ENCODE measurements at regions not wholly inside any gene's neighbourhood (a gene's known extent, or its start where the extent isn't known, plus 50 kb on each side); places are given as distances from the start of the nearest gene placed in this dataset.
"Not testable (repeated sequence)": the region's sequence is repeated elsewhere in the genome, so short reads cannot be mapped to it uniquely, and the experiment has no call there.

GRCh38 chr12:73629171-73629570 lies 908.5 kb upstream of the ATXN7L3B start:
- WGBS, 5 donors, result 70 to 83% (median 70%) methylated on average over 5 of the region's 5 CpGs
- TF ChIP-seq CTCF (IDR thresholded peaks at IDR 0.05 in 8 of 11, conservative IDR thresholded peaks at IDR 0.05 in 3 of 11) (no peak), POLR2AphosphoS5 (IDR thresholded peaks at IDR 0.05) (no peak), POLR2A (IDR thresholded peaks at IDR 0.05) (no peak)
- Histone ChIP-seq H3K9me3 (no peaks in the 10 kb centered on the region), H3K27me3 (replicated peaks in 1 of 7) (no peaks in the 10 kb centered on the region), H3K4me1 (no peaks in the 10 kb centered on the region), H3K27ac (no peak overlapping the region), H3K4me3 (no peak overlapping the region), H3K36me3 (no peaks in the 10 kb centered on the region)
- intact Hi-C loops (cut with DNase I; ENCODE audit: low total_unique reads), result no loop called here
- DNase-seq, result no peak

- Histone ChIP-seq H3K27me3 (replicated peaks in 1 of 7) (no peaks in the 10 kb centered on the region), H3K9me3 (no peaks in the 10 kb centered on the region), H3K36me3 (no peaks in the 10 kb centered on the region), H3K27ac (no peak overlapping the region), H3K4me3 (no peak overlapping the region), H3K4me1 (no peaks in the 10 kb centered on the region)
- 32 to 44% (median 37%) methylated on average over 4 of the region's 4 CpGs for WGBS, 5 donors
- intact Hi-C loops (cut with DNase I; ENCODE audit: low total_unique reads), result no loop called here
- no peak for DNase-seq
- TF ChIP-seq POLR2AphosphoS5 (IDR thresholded peaks at IDR 0.05), result no peak
Observed at GRCh38 chr12:73629893-73630831, 907.5 kb upstream of the ATXN7L3B start.

GRCh38 chr12:73632191-73632590 lies 905.4 kb upstream of the ATXN7L3B start:
- Histone ChIP-seq H3K27ac (no peak overlapping the region), H3K4me1 (no peaks in the 10 kb centered on the region), H3K36me3 (no peaks in the 10 kb centered on the region), H3K27me3 (replicated peaks in 1 of 7) (no peaks in the 10 kb centered on the region), H3K9me3 (no peaks in the 10 kb centered on the region), H3K4me3 (no peak overlapping the region)
- no peak for DNase-seq
- intact Hi-C loops (cut with DNase I; ENCODE audit: low total_unique reads), result no loop called here
- TF ChIP-seq POLR2A (IDR thresholded peaks at IDR 0.05) (no peak), CTCF (IDR thresholded peaks at IDR 0.05 in 8 of 11, conservative IDR thresholded peaks at IDR 0.05 in 3 of 11) (no peak), POLR2AphosphoS5 (IDR thresholded peaks at IDR 0.05) (no peak)

- TF ChIP-seq CTCF (IDR thresholded peaks at IDR 0.05 in 8 of 11, conservative IDR thresholded peaks at IDR 0.05 in 3 of 11), result no peak
- TF ChIP-seq POLR2AphosphoS5 (IDR thresholded peaks at IDR 0.05), result no peak
- no peak for TF ChIP-seq POLR2A (IDR thresholded peaks at IDR 0.05)
- WGBS, 5 donors, result 60 to 75% (median 69%) methylated on average over 4 of the region's 4 CpGs
- intact Hi-C loops (cut with DNase I; ENCODE audit: low total_unique reads), result no loop called here
Observed at GRCh38 chr12:73632661-73633060, 905.0 kb upstream of the ATXN7L3B start.

GRCh38 chr12:73639397-73639796 lies 898.2 kb upstream of the ATXN7L3B start:
- H3K4me3 ChIP-seq; H3K27ac ChIP-seq; H3K27me3 ChIP-seq (replicated peaks in 1 of 7); H3K36me3 ChIP-seq; H3K9me3 ChIP-seq; H3K4me1 ChIP-seq; intact Hi-C loops (cut with DNase I; ENCODE audit: low total_unique reads): not testable (repeated sequence)
- peak; percentile 10 for DNase-seq
- WGBS, 5 donors, result 82 to 92% (median 86%) methylated on average over 5 of the region's 5 CpGs

More at GRCh38 chr12:73632661-73633060, 905.0 kb upstream of the ATXN7L3B start:
- H3K4me3 ChIP-seq, result no peak overlapping the region
- H3K27ac ChIP-seq, result no peak overlapping the region
- H3K9me3 ChIP-seq, result no peaks in the 10 kb centered on the region
- H3K27me3 ChIP-seq (replicated peaks in 1 of 7), result no peaks in the 10 kb centered on the region
- no peaks in the 10 kb centered on the region for H3K4me1 ChIP-seq
- DNase-seq, result no peak
- no peaks in the 10 kb centered on the region for H3K36me3 ChIP-seq

All from spleen (tissue), 11 donors.